ENCODE measurements at regions not wholly inside any gene's neighbourhood (a gene's known extent, or its start where the extent isn't known, plus 50 kb on each side); places are given as distances from the start of the nearest gene placed in this dataset.

DNA sequence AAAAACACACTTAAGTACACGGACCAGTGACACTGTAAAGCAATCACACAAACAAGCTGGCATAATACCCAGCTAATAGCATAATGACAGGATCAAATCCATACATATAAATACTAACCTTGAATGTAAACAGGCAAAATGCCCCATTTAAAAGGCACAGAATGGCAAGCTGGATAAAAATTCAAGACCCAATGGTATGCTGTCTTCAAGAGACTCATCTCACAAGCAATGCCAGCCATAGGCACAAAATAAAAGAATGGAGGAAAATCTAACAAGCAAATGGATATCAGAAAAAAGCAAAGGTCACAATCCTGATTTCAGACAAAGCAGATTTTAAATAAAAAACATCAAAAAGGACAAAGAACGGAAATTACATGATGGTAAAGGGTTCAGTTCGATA lies 79.1 kb upstream of the PTGFR start (continued):
- no peak for TF ChIP-seq CC2D1A (IDR thresholded peaks at IDR 0.05)
- no peak for TF ChIP-seq SIN3A (IDR thresholded peaks at IDR 0.05; ENCODE audit: borderline replicate concordance in 2 of 2, control insufficient read depth in 1 of 2, low read depth in 2 of 2, low read length in 2 of 2)
- no peak for TF ChIP-seq BRD4 (IDR thresholded peaks at IDR 0.05)
- TF ChIP-seq ZNF133 (CRISPR knock-in tag; IDR thresholded peaks at IDR 0.05) = no peak
- TF ChIP-seq NFYB (IDR thresholded peaks at IDR 0.05; ENCODE audit: extremely low read depth, insufficient read length) = no peak
- no peak for TF ChIP-seq PYGO2 (tag; IDR thresholded peaks at IDR 0.05)

DNA sequence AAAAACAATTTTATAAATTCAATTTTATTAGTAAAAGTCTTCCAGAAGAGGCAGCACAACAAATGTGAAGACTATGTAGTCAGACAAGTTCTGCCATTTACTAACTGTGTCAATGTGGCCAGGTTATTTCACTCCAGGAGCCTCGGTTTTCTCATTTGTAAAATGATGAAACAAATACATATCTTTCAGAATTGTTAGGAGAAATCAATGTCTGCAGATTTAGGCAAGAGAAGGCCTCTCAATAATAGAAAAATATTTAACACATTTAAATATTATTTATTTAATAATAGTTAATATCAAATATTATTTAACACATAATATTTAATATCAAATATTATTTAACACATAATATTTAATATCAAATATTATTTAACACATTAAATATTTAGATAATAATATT lies 75.6 kb upstream of the PTGFR start:
- H3K9me1 ChIP-seq (ENCODE audit: control insufficient read depth, insufficient read depth, low read length) = no peaks in the 10 kb centered on the region
- DNase-seq (ENCODE audit: extremely low read depth in 1 of 4, low spot score in 3 of 4) (no peak), FAIRE-seq (no peak), ATAC-seq (no peak)
- H3K4me1 ChIP-seq (replicated peaks in 1 of 2; ENCODE audit: control insufficient read depth in 2 of 2, insufficient read depth in 2 of 2, low read length in 2 of 2) = no peaks in the 10 kb centered on the region
- no peak overlapping the region for H3K4me3 ChIP-seq
- no peaks in the 10 kb centered on the region; the same call in 1 of the 2 replicates for H3K9me3 ChIP-seq (replicated peaks; ENCODE audit: control insufficient read depth, insufficient read depth, low read depth, low read length)
- in situ Hi-C loops (cut with MboI) = no loop called here
- intact Hi-C loops (cut with micrococcal nuclease) = no loop called here
- 0% methylated on average over 1 of the region's 1 CpG for WGBS (ENCODE audit: insufficient coverage, low coverage, missing lambda C conversion rate)
- H3K36me3 ChIP-seq (ENCODE audit: control insufficient read depth, insufficient read depth, low read length) = no peaks in the 10 kb centered on the region
- CTCF ChIA-PET (ENCODE audit: low intra/inter-chr PET ratio) = interaction anchor here (0.7 kb wide), 1 partner anchor 50 kb away, joined by 3 read pairs; no protein-coding TSS in a partner anchor
- H3K27ac ChIP-seq (ENCODE audit: extremely low read depth, low read depth, low read length) = no peak overlapping the region
- H2AFZ ChIP-seq (ENCODE audit: low read depth, low read length) = no peak overlapping the region
- POLR2A ChIA-PET = no interaction called here
- no peaks in the 10 kb centered on the region for H4K20me1 ChIP-seq (replicated peaks; ENCODE audit: control insufficient read depth, insufficient read depth, low read length)
- no TSS peak for BruUV-seq (replicated peaks)
- no peak overlapping the region for H3K9ac ChIP-seq (ENCODE audit: insufficient read depth in 1 of 2, low read depth in 2 of 2, low read length in 2 of 2)
- no peak overlapping the region for H3K4me2 ChIP-seq (ENCODE audit: insufficient read depth, low read length)
- TF ChIP-seq TAF9B (IDR thresholded peaks at IDR 0.05; ENCODE audit: partially characterized antibody) (no peak), ARID1B (IDR thresholded peaks at IDR 0.05) (no peak)
- TF ChIP-seq, protein P1, sequence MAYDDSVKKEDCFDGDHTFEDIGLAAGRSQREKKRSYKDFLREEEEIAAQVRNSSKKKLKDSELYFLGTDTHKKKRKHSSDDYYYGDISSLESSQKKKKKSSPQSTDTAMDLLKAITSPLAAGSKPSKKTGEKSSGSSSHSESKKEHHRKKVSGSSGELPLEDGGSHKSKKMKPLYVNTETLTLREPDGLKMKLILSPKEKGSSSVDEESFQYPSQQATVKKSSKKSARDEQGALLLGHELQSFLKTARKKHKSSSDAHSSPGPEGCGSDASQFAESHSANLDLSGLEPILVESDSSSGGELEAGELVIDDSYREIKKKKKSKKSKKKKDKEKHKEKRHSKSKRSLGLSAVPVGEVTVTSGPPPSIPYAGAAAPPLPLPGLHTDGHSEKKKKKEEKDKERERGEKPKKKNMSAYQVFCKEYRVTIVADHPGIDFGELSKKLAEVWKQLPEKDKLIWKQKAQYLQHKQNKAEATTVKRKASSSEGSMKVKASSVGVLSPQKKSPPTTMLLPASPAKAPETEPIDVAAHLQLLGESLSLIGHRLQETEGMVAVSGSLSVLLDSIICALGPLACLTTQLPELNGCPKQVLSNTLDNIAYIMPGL (CRISPR knock-in tag; IDR thresholded peaks at IDR 0.05) = no peak
- TF ChIP-seq, protein P2, sequence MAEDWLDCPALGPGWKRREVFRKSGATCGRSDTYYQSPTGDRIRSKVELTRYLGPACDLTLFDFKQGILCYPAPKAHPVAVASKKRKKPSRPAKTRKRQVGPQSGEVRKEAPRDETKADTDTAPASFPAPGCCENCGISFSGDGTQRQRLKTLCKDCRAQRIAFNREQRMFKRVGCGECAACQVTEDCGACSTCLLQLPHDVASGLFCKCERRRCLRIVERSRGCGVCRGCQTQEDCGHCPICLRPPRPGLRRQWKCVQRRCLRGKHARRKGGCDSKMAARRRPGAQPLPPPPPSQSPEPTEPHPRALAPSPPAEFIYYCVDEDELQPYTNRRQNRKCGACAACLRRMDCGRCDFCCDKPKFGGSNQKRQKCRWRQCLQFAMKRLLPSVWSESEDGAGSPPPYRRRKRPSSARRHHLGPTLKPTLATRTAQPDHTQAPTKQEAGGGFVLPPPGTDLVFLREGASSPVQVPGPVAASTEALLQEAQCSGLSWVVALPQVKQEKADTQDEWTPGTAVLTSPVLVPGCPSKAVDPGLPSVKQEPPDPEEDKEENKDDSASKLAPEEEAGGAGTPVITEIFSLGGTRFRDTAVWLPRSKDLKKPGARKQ (CRISPR knock-in tag; IDR thresholded peaks at IDR 0.05) = no peak
- TF ChIP-seq, protein P3, sequence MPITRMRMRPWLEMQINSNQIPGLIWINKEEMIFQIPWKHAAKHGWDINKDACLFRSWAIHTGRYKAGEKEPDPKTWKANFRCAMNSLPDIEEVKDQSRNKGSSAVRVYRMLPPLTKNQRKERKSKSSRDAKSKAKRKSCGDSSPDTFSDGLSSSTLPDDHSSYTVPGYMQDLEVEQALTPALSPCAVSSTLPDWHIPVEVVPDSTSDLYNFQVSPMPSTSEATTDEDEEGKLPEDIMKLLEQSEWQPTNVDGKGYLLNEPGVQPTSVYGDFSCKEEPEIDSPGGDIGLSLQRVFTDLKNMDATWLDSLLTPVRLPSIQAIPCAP (CRISPR knock-in tag; IDR thresholded peaks at IDR 0.05; ENCODE audit: borderline replicate concordance) = no peak
- H3K79me2 ChIP-seq (ENCODE audit: control insufficient read depth, insufficient read depth, low read length) = no peaks in the 10 kb centered on the region
- H3K27me3 ChIP-seq (ENCODE audit: control insufficient read depth in 2 of 2, insufficient read depth in 2 of 2, low read length in 2 of 2) = no peaks in the 10 kb centered on the region

Measured in K562 (cell line).